DMS153 treated with DMSO at 0.1 percent for 48 hours (cell line): ENCODE measurements at regions not wholly inside any gene's neighbourhood (a gene's known extent, or its start where the extent isn't known, plus 50 kb on each side); places are given as distances from the start of the nearest gene placed in this dataset.
A peak's percentile ranks its signal among the peaks of the same experiment; 100 is the strongest.

Experiments used
- DNase-seq: peaks from one replicate; lab custom pipeline; 2025; ENCODE audit not compliant: unreplicated experiment; lab: John Stamatoyannopoulos, UW

DNA sequence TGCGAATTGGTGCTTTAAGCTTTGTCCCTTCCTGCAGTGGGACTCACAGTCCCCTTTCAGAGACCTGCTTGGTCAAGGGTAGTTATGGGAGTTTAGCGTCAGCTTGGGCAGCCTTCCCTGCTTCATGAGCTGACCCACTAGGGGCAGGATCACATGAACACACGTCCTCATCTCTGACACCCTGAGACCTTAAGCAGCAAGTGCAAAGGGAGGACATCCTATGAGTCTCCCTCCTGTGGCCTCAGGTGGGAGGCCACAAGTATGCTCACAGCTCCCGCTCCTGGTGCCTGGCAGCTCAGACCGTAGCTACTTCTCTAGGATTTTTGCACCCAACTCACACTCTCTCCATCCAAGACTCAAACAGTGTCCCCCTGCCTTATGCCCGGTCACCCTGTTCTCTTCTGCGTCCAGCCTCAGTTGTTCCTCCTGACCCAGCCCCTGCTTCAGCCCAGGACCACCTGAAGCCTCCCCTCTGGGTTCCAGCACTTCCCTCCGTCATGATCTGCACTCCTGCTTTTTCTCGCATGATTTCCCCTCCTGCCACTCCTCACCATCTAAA, 136.6 kb upstream of the FAM20C start:
- DNase-seq = no peak

GRCh38 chr7:56291-56913, 136.0 kb upstream of the FAM20C start:
- DNase-seq = no peak

DNA sequence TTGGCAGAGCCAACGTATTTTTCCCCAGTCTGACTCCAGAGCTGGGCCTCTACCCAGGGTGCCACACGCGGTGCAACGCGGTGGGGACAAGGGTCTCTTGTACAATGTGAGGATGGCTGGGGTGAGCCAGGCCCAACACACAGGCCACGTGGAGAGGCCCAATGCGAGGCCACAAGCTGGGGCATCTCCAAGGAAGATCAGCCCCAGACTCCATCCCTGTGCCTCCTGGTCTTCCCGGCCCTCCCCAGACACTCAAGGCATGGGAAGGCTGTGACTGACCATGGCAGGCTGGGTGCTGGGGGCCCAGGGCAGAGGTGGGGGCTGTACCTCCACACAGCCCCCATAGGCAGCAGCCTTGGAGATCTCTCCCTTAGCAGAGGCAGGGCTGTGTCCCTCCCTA, 135.3 kb upstream of the FAM20C start:
- no peak for DNase-seq

DNA sequence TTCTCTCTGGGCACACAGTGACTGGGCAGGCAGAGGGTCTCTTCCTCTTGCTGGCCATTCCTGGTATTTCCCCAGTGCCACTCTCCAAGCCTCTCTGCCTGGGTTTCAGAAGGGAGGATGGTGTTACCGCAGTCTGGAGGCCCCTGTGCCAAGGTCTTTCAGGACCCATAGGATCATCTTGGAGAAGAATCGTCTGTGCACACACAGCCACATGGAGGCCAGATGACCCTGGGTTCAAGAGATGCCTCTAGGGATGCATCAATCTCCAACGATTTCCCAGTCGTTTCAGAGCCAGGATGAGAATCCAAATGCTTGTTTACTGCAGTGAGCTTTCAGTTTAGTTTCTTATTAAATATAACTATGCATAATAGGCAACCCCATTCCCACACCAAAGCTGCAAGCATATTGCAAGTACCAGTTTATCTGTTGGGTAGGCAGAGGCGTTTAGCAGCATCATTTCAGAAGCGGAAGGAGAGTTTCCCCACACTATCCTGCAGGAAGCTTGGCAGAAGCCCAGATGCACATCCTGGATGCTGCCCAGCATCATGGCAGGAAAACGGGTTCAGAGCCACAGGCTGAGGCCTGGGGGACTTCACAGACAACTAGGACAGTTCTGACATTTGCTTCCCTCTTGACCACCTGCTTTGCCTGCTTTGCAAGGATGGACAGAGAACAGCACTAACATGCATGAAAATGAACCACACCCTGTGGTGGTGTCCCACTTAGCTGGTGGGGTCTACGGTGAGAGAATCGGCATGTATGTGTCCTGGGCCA, 134.7 kb upstream of the FAM20C start:
- no peak for DNase-seq

DNA sequence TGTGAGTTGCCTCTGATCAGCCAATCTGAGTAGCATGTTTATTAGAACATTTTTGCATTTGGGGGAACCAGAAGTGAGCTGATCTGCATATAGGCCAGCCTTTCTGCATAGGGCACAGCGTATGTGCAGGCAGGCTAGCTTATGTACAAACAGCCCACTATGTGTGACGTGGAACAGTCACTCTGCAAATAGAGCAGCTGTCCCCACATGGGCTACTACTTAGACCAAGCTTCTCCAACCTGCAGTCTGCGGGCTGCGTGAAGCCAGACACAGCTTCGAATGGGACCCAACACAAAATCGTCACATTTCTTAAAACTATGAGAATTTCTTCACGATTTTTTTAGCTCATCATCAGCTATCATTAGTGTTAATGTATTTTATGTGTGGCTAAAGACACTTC, 134.1 kb upstream of the FAM20C start:
- no peak for DNase-seq

GRCh38 chr7:59079-60016, 133.0 kb upstream of the FAM20C start:
- DNase-seq = no peak

DNA sequence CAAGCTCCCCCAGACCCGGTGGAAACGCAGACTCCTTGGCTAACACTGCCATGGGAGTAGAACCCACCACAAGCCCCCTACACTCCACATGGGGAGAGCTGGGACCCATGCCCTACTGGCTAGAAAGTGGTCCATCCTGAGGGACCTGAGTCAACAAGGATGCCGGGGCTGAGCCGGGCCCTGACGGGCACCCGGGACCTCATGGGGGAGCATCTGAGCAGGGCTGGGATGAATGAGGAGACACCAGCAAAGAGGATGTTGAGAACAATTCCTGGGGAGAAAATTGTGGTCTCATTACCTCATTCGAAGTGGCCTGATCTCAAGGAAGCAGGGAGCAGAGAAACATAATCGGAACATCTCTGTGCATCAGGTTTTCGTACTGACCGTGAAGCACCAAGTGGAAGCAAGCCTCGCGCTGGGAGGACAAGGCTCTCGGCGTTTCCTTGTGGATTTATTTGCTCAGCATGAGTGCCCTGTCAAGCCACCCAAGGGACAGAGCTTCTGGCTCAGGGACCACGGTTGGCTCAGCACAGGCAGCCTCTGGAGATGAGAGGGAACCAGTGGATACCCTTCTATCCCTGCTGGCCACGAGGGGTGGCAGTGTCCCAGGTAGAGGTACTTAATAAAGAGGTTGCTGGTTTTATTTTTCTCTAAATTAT, 132.2 kb upstream of the FAM20C start:
- no peak for DNase-seq

DNA sequence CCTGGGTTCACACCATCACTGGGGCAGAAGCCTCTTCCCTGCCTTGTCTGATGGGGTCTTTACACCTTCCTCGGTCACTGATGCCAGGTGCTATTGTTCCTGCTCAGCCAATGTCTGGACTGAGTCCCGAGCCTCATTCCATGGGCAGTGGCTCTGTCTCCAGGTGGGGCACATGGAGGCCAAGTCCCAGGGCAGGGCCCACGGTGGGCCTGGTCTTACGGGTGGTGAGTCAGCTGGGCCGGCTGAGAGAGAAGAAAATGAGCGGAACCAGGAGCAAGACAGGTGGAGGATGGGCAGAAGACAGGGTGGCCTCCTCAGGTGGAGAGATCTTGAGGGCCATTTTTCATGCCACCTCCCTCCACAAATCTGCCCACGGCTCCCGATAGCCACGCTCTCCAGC, 131.7 kb upstream of the FAM20C start:
- no peak for DNase-seq

GRCh38 chr7:61111-61510, 131.3 kb upstream of the FAM20C start:
- no peak for DNase-seq

- DNase-seq = no peak
Measured at GRCh38 chr7:61576-62360, 130.6 kb upstream of the FAM20C start.

DNA sequence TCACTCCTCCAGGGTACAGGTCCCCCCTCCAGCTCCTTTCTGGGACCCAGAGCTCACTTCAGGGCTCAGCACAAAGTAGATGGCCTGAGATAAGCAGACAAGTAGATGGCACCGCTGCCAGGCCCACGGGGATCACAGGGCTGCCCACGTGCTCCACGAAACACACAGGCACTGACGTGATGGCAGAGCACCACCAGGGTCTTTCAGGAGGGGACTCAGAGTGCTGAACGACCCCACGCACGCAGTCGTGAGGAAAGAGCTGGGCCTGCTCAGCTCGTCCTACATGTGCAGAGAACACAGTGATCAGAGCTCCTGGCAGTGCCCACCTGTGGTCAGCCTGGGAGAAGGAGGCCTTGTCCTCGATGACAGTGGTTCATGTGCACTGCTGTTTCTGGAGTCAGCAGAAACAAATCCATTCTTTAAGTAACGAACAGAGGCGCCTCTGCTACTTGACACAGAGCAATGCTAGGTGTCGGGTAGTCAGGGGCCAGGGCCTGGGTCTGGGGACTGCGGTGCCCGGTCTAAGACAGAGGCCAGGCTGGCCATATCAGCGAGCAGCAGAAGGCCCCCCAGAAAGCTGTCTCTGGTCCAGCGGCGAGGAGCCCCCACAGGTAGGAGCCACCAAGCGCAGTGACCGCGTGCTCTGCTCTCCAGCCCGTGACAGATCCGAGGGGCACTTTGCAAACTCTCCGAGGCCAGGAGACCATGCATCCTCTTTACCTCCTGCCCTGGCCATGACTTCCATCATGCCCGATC, 129.8 kb upstream of the FAM20C start:
- no peak for DNase-seq

DNA sequence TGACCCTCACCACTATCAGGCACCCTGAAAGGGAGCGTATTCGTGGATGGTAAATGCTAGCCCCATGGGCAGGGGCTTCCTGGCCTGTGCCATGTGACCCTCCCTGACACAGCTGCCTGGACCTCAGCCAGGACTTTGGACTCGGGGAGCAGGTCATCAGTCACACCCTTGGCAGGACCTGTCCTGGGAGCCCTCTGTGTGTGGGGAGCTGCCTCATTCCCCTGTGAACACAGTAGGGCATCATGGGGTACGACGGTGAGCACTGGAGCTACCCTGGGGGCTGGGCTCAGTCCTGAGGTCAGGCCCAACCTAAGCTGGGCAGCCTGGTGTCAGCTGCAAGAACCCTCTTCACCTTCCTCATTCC, 129.3 kb upstream of the FAM20C start:
- DNase-seq = no peak

DNA sequence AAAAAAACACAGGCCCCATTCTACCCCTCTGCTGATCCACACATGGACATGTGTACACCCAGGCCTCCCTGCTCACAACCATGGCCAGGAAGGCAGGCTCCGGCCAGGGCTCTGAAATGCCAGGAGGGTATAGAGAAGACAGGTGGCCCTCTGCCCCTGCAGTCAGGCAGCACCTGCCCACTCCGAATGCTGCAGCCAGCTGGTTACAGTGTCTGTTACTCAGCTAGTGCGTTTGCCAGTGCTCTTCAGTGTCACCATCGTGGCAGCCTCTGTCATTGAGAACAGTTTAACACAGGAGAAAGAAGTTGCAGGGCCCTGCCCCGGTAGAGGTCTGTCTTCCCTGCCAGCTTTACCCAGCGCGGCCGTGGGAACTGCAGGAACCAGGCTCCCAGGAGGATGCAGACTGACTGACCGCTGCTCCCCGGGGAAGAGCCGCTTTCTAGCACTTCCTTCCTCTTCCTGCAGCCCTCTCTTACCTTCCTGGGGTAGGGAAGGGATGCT, 128.8 kb upstream of the FAM20C start:
- DNase-seq = no peak

DNA sequence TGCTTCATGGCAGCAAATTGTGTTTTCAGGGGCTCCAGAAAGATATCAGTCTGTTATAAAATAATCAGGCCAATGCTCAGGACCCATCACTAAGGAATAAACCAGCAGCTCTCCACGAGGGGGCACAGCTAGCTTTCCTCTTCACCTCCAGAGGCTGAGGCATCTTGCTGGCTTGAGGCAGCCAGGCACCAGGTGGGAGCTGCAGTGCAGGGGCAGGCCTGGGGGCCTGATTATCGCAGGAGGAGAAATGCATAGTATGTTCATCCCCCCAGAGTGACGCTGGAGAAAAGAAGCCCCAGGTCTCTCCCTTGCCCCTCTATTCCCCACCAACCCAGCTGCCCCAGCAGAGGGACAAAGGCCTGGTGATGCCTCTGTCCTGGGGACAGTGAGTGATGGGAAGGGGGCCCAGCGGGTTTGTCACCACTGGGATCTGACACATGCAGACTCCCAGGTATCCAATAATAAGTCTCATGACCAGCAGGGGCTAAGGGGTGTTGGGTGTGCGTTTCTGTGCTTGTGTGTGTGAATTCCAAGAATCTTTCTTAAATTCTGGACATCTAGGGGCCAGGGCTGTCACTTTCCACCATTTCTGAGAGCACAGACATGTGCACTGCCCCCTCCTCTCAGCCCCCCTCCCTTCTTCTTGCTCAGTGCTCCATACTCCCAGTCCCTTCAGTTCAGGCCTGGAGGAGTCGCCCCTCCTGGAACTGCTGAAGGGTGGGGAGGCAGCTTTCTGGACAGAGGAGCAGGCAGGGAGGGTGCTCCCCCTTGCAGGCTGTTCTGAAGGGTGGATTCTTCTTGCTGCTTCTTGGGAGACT, 128.1 kb upstream of the FAM20C start:
- DNase-seq = peak; percentile 56

DNA sequence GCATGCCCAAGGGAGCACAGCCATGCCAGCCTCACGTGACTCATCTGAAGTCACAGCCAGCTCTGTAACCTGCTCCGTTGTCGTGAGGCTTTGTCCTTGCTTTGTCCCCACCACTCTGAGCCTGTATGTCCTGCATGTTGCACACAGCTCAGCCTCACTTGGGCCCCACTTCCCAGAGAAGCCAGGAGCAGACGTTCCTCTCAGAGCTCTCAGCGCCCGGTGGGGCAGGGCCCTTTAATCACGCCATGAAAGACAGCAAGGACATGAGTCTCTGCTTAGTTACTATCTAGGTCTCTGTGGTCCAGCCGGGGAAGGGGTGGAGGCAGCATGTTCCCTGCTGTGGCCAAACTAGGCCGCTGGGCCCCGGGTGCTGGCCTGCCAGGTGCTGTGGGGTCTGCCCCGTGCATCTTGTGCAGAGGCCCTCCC, 127.4 kb upstream of the FAM20C start:
- no peak for DNase-seq

- no peak for DNase-seq
Measured at GRCh38 chr7:65554-65953, 126.8 kb upstream of the FAM20C start.

DNA sequence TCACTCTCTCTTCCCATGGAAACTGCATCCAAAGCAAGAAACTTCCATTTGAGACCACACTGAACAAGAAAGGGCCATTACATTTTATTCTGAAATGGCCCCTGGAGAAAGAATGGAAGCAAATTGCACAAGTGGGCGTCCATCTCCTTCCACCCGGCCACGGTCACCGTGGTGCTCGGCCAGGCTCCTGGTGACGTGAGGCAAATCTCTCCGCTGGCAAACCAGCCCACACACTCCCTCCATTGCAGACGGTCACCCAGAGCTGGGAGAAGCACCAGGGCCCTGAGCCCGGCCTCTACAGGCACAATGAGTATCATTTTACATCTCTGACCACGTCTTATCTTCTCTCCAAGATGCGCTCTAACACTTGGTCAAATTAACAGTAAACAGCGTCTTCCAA, 126.1 kb upstream of the FAM20C start:
- no peak for DNase-seq

DNA sequence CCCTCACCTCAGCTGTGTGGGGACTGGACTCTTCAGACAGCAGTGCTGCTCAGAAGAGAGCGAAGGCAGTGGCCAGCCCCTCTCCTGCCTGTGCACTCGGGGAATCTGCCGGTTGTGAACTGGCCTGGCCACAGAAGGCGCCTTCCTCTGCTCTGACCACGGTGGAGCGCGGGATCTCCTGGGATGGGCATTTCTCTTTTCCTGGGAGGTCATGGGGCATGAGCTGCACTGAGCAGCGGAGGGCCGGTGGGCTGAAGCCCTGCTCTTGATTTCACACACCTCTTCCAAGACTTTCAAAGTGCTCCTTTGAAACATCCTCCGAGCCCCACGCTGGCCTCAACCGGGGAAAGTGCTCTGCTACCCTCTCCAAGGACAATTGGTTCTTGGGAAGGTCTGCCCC, 125.6 kb upstream of the FAM20C start:
- DNase-seq = no peak
